OCI-LY7 (cell line): ENCODE measurements at regions not wholly inside any gene's neighbourhood (a gene's known extent, or its start where the extent isn't known, plus 50 kb on each side); places are given as distances from the start of the nearest gene placed in this dataset.

ENCODE experiments used
- CTCF ChIP-seq: fragments of 200-600 bp; sonication (generic); conservative IDR thresholded peaks from 2 replicates; pipeline ENCODE4 v1.5.1; 2014; ENCODE audit warnings: mild to moderate bottlenecking, antibody characterized with exemption, low read length, moderate library complexity, mixed read lengths
- EZH2phosphoT487 ChIP-seq: fragments of 200-600 bp; sonication (generic); IDR thresholded peaks from 2 replicates; pipeline ENCODE4 v1.6.1; 2018; ENCODE audit warnings: low read depth, borderline replicate concordance, mild to moderate bottlenecking, mixed run types, antibody characterized with exemption, low read length, moderate library complexity, mixed read lengths

GRCh38 chr6:8589941-8590729 lies 154.8 kb upstream of the SLC35B3 start:
- TF ChIP-seq CTCF, result no peak
- no peak for TF ChIP-seq EZH2phosphoT487
